DND-41 (cell line): ENCODE measurements at regions not wholly inside any gene's neighbourhood (a gene's known extent, or its start where the extent isn't known, plus 50 kb on each side); places are given as distances from the start of the nearest gene placed in this dataset.

ENCODE experiments used
- CTCF ChIP-seq: IDR thresholded peaks from 2 replicates; pipeline ENCODE4 v1.5.1; 2012; ENCODE audit warnings: borderline replicate concordance, low read length, moderate library complexity, mild to moderate bottlenecking; ENCODE audit not compliant: poor library complexity, severe bottlenecking; ENCODE audit errors: extremely low read depth
- EZH2 ChIP-seq: IDR thresholded peaks from 3 replicates; pipeline ENCODE4 v1.6.1; 2012; ENCODE audit warnings: borderline replicate concordance, low read depth, mild to moderate bottlenecking, moderate library complexity, low read length, inconsistent platforms; ENCODE audit not compliant: severe bottlenecking

- TF ChIP-seq CTCF (no peak), EZH2 (no peak)
These were observed 144.5 kb upstream of the SLC38A2 start for GRCh38 chr12:46516933-46517578.
